Fibroblast of mammary gland (primary cell): ENCODE measurements at regions not wholly inside any gene's neighbourhood (a gene's known extent, or its start where the extent isn't known, plus 50 kb on each side); places are given as distances from the start of the nearest gene placed in this dataset.

Experiments used
- DNase-seq: peaks from one replicate; pipeline ENCODE4 v3.0.0-alpha.2; 2010; ENCODE audit warnings: low read depth
- H3K4me3 ChIP-seq: 2 replicates; pipeline ENCODE4 v1.5.1; 2011; ENCODE audit warnings: low read depth, mild to moderate bottlenecking, low read length, moderate library complexity; ENCODE audit not compliant: control insufficient read depth
- CTCF ChIP-seq: conservative IDR thresholded peaks from 2 replicates; pipeline ENCODE4 v1.5.1; 2011; ENCODE audit warnings: low read depth, low read length, inconsistent platforms; ENCODE audit not compliant: control insufficient read depth, insufficient read depth

GRCh38 chr5:120841830-120842229 lies 377.7 kb downstream of the PRR16 start:
- no peak overlapping the region for H3K4me3 ChIP-seq
- no peak for TF ChIP-seq CTCF
- no peak for DNase-seq

GRCh38 chr5:120843390-120843980 lies 379.4 kb downstream of the PRR16 start:
- DNase-seq: no peak
- no peak overlapping the region for H3K4me3 ChIP-seq
- TF ChIP-seq CTCF: no peak

- TF ChIP-seq CTCF: no peak
- DNase-seq: no peak
- no peak overlapping the region for H3K4me3 ChIP-seq
These were observed 384.8 kb downstream of the PRR16 start for GRCh38 chr5:120848883-120849282.

- no peak for TF ChIP-seq CTCF
- DNase-seq: no peak
- no peak overlapping the region for H3K4me3 ChIP-seq
These were observed 388.2 kb downstream of the PRR16 start for GRCh38 chr5:120852222-120852860.

- H3K4me3 ChIP-seq: no peak overlapping the region
- no peak for TF ChIP-seq CTCF
- DNase-seq: no peak
These were observed 402.9 kb downstream of the PRR16 start for GRCh38 chr5:120866997-120867396.

- TF ChIP-seq CTCF: no peak
- no peak overlapping the region for H3K4me3 ChIP-seq
- DNase-seq: no peak
These were observed 405.7 kb downstream of the PRR16 start for GRCh38 chr5:120869831-120870230.
